ENCODE measurements at regions not wholly inside any gene's neighbourhood (a gene's known extent, or its start where the extent isn't known, plus 50 kb on each side); places are given as distances from the start of the nearest gene placed in this dataset.

GRCh38 chr14:104477117-104477623 is 102.4 kb upstream of the C14orf180 start:
- ChIA-PET POLR2A (no interaction called here), CTCF (no interaction called here), RAD21 (ENCODE audit: low non-redundant PET in 1 of 2, low total read pairs in 2 of 2, uncharacterized antibody in 2 of 2, unreplicated experiment in 2 of 2) (no interaction called here)
- intact Hi-C loops (cut with micrococcal nuclease): no loop called here
- H3K4me3 ChIP-seq (replicated peaks in 1 of 2; ENCODE audit: low read depth in 1 of 2, low read length in 2 of 2): no peak overlapping the region
- TF ChIP-seq ZNF274 (IDR thresholded peaks at IDR 0.05; ENCODE audit: low read depth, low read length): no peak
- no peaks in the 10 kb centered on the region for H3K79me2 ChIP-seq (ENCODE audit: insufficient read depth, low read length)
- H2AFZ ChIP-seq (ENCODE audit: low read depth, low read length, poor library complexity, severe bottlenecking): no peak overlapping the region
- DNase-seq (ENCODE audit: low read depth, low spot score): no peak
- ATAC-seq: no peak
- no peaks in the 10 kb centered on the region for H3K9me3 ChIP-seq (ENCODE audit: control insufficient read depth in 1 of 2, insufficient read depth in 1 of 2, low read depth in 1 of 2, low read length in 2 of 2)
- H3K9ac ChIP-seq (ENCODE audit: low read length): no peak overlapping the region
- no peaks in the 10 kb centered on the region for H4K20me1 ChIP-seq (ENCODE audit: insufficient read depth)
- no peaks in the 10 kb centered on the region for H3K4me1 ChIP-seq (ENCODE audit: control insufficient read depth in 1 of 2, insufficient read depth in 2 of 2, low read length in 2 of 2)
- no peaks in the 10 kb centered on the region for H3K36me3 ChIP-seq (ENCODE audit: control insufficient read depth in 1 of 2, insufficient read depth in 2 of 2, low read length in 2 of 2)
- H3K27me3 ChIP-seq (ENCODE audit: insufficient read depth, low read length): no peaks in the 10 kb centered on the region
- no peak overlapping the region for H3K27ac ChIP-seq (ENCODE audit: low read depth, low read length)
- H3K9me2 ChIP-seq (ENCODE audit: insufficient read depth): no peaks in the 10 kb centered on the region
- BruUV-seq (replicated peaks): no TSS peak
- no peak overlapping the region for H3K4me2 ChIP-seq (ENCODE audit: low read length)

GRCh38 chr14:104477666-104478380 is 101.7 kb upstream of the C14orf180 start:
- no TSS peak for BruUV-seq (replicated peaks)
- Histone ChIP-seq H3K9ac (ENCODE audit: low read length) (no peak overlapping the region), H2AFZ (ENCODE audit: low read depth, low read length, poor library complexity, severe bottlenecking) (no peak overlapping the region), H3K27me3 (ENCODE audit: insufficient read depth, low read length) (0 out of 2 replicates have a peak, but pooled peaks cover under 1% of the 10 kb centered on the region), H3K9me3 (ENCODE audit: control insufficient read depth in 1 of 2, insufficient read depth in 1 of 2, low read depth in 1 of 2, low read length in 2 of 2) (no peaks in the 10 kb centered on the region), H4K20me1 (ENCODE audit: insufficient read depth) (no peaks in the 10 kb centered on the region), H3K4me1 (ENCODE audit: control insufficient read depth in 1 of 2, insufficient read depth in 2 of 2, low read length in 2 of 2) (no peaks in the 10 kb centered on the region), H3K4me3 (replicated peaks in 1 of 2; ENCODE audit: low read depth in 1 of 2, low read length in 2 of 2) (no peak overlapping the region), H3K4me2 (ENCODE audit: low read length) (no peak overlapping the region), H3K27ac (ENCODE audit: low read depth, low read length) (no peak overlapping the region), H3K9me2 (ENCODE audit: insufficient read depth) (no peaks in the 10 kb centered on the region), H3K79me2 (ENCODE audit: insufficient read depth, low read length) (no peaks in the 10 kb centered on the region), H3K36me3 (ENCODE audit: control insufficient read depth in 1 of 2, insufficient read depth in 2 of 2, low read length in 2 of 2) (no peaks in the 10 kb centered on the region)
- intact Hi-C loops (cut with micrococcal nuclease): no loop called here
- no peak for DNase-seq (ENCODE audit: low read depth, low spot score)
- POLR2A ChIA-PET: interaction anchor here (1.3 kb wide), 1 partner anchor 58 kb away, joined by 3 read pairs; no protein-coding TSS in a partner anchor
- CTCF ChIA-PET: no interaction called here
- TF ChIP-seq FOSL1 (IDR thresholded peaks at IDR 0.05; ENCODE audit: low read depth) (no peak), EZH2phosphoT487 (IDR thresholded peaks at IDR 0.05; ENCODE audit: borderline replicate concordance) (no peak), YY1 (IDR thresholded peaks at IDR 0.05; ENCODE audit: extremely low read depth, insufficient replicate concordance, low read depth, low read length) (no peak), CEBPB (IDR thresholded peaks at IDR 0.05; ENCODE audit: low read depth) (no peak), SRF (IDR thresholded peaks at IDR 0.05; ENCODE audit: low read depth) (no peak), ATF3 (IDR thresholded peaks at IDR 0.05) (no peak), REST (IDR thresholded peaks at IDR 0.05; ENCODE audit: low read depth) (no peak), EZH2 (IDR thresholded peaks at IDR 0.05) (no peak), POLR2AphosphoS5 (IDR thresholded peaks at IDR 0.05; ENCODE audit: low read depth, low read length) (no peak), ELF1 (IDR thresholded peaks at IDR 0.05; ENCODE audit: borderline replicate concordance, low read depth) (no peak), RAD21 (IDR thresholded peaks at IDR 0.05; ENCODE audit: low read depth) (no peak), SP1 (IDR thresholded peaks at IDR 0.05; ENCODE audit: low read depth) (no peak), POLR2A (IDR thresholded peaks at IDR 0.05; ENCODE audit: borderline replicate concordance, extremely low read depth, insufficient read depth, insufficient read length) (no peak), JUND (IDR thresholded peaks at IDR 0.05) (no peak), ZFX (IDR thresholded peaks at IDR 0.05) (no peak), ZNF274 (IDR thresholded peaks at IDR 0.05; ENCODE audit: low read depth, low read length) (no peak), SIN3A (IDR thresholded peaks at IDR 0.05; ENCODE audit: low read depth) (no peak)
- ATAC-seq: no peak
- RAD21 ChIA-PET (ENCODE audit: low non-redundant PET in 1 of 2, low total read pairs in 2 of 2, uncharacterized antibody in 2 of 2, unreplicated experiment in 2 of 2): no interaction called here
